HG02610 (cell line): ENCODE measurements at regions not wholly inside any gene's neighbourhood (a gene's known extent, or its start where the extent isn't known, plus 50 kb on each side); places are given as distances from the start of the nearest gene placed in this dataset.
"Not testable (repeated sequence)": the region's sequence is repeated elsewhere in the genome, so short reads cannot be mapped to it uniquely, and the experiment has no call there.

Experiments used
- ATAC-seq: cut with Tn5 transposase; IDR thresholded peaks from one replicate; pipeline ENCODE4 v1.9.1; 2021; ENCODE audit warnings: mild to moderate bottlenecking, moderate library complexity; ENCODE audit not compliant: unreplicated experiment

- ATAC-seq = no peak
Observed at GRCh38 chr13:61684976-61685681, 269.5 kb upstream of the PCDH20 start.

GRCh38 chr13:61672756-61673155 is 257.1 kb upstream of the PCDH20 start:
- no peak for ATAC-seq

- ATAC-seq = no peak
Observed at GRCh38 chr13:61670384-61671161, 254.9 kb upstream of the PCDH20 start.

- no peak for ATAC-seq
Observed at GRCh38 chr13:61664801-61665705, 249.4 kb upstream of the PCDH20 start.

GRCh38 chr13:61654481-61654880 is 238.8 kb upstream of the PCDH20 start:
- ATAC-seq = no peak

- no peak for ATAC-seq
Observed at GRCh38 chr13:61648547-61648946, 232.9 kb upstream of the PCDH20 start.

GRCh38 chr13:61612192-61612591 is 196.5 kb upstream of the PCDH20 start:
- ATAC-seq = no peak

- no peak for ATAC-seq
Observed at GRCh38 chr13:61608138-61608537, 192.5 kb upstream of the PCDH20 start.

- no peak for ATAC-seq
Observed at GRCh38 chr13:61600360-61601033, 184.8 kb upstream of the PCDH20 start.

GRCh38 chr13:61592489-61592888 is 176.8 kb upstream of the PCDH20 start:
- no peak for ATAC-seq

- no peak for ATAC-seq
Observed at GRCh38 chr13:61575973-61576372, 160.3 kb upstream of the PCDH20 start.

GRCh38 chr13:61563645-61564044 is 148.0 kb upstream of the PCDH20 start:
- no peak for ATAC-seq

GRCh38 chr13:61546911-61547310 is 131.3 kb upstream of the PCDH20 start:
- ATAC-seq = no peak

GRCh38 chr13:61546413-61546812 is 130.8 kb upstream of the PCDH20 start:
- no peak for ATAC-seq

GRCh38 chr13:61536433-61536832 is 120.8 kb upstream of the PCDH20 start:
- no peak for ATAC-seq

- peak; percentile 96 for ATAC-seq
Observed at GRCh38 chr13:61531383-61532065, 115.9 kb upstream of the PCDH20 start.

GRCh38 chr13:61519214-61519613 is 103.6 kb upstream of the PCDH20 start:
- not testable (repeated sequence) for ATAC-seq

- ATAC-seq = no peak
Observed at GRCh38 chr13:61508936-61509335, 93.3 kb upstream of the PCDH20 start.

GRCh38 chr13:61500176-61500575 is 84.5 kb upstream of the PCDH20 start:
- no peak for ATAC-seq

GRCh38 chr13:61495648-61496047 is 80.0 kb upstream of the PCDH20 start:
- no peak for ATAC-seq
